NB4 (cell line): ENCODE measurements at regions not wholly inside any gene's neighbourhood (a gene's known extent, or its start where the extent isn't known, plus 50 kb on each side); places are given as distances from the start of the nearest gene placed in this dataset.

ENCODE experiments used
- POLR2A ChIP-seq: IDR thresholded peaks from 2 replicates; pipeline ENCODE4 v1.6.1; 2011; ENCODE audit warnings: mild to moderate bottlenecking; ENCODE audit not compliant: insufficient read length; ENCODE audit errors: extremely low read depth
- TF ChIP-seq, protein P1 (sequence below): IDR thresholded peaks from one replicate; pipeline ENCODE4 v1.5.1; 2012; ENCODE audit warnings: low read depth, low read length

DNA sequence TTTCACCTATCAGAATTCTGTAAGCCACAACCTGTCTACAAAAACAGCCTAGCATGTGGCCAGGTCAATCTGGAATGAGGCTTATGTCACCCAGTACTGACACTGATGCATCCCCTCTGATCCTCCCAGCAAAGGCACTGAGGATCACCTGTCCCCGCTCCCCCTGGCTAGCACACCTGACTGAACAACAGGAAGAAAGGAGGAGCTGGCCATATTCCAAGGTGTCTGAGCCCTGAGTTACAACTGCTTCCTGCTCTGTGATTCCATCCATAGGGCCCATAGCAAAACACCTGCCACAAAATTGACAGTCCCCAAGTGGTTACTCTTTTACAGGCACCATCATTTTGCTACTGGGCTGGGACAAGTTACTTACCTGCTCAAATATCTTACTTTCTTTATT is 555.5 kb upstream of the CFAP20DC start:
- TF ChIP-seq POLR2A = no peak
- TF ChIP-seq, protein P1, sequence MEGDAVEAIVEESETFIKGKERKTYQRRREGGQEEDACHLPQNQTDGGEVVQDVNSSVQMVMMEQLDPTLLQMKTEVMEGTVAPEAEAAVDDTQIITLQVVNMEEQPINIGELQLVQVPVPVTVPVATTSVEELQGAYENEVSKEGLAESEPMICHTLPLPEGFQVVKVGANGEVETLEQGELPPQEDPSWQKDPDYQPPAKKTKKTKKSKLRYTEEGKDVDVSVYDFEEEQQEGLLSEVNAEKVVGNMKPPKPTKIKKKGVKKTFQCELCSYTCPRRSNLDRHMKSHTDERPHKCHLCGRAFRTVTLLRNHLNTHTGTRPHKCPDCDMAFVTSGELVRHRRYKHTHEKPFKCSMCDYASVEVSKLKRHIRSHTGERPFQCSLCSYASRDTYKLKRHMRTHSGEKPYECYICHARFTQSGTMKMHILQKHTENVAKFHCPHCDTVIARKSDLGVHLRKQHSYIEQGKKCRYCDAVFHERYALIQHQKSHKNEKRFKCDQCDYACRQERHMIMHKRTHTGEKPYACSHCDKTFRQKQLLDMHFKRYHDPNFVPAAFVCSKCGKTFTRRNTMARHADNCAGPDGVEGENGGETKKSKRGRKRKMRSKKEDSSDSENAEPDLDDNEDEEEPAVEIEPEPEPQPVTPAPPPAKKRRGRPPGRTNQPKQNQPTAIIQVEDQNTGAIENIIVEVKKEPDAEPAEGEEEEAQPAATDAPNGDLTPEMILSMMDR = no peak
